NOMO-1 treated with DMSO at 0.1 percent for 48 hours (cell line): ENCODE measurements at regions not wholly inside any gene's neighbourhood (a gene's known extent, or its start where the extent isn't known, plus 50 kb on each side); places are given as distances from the start of the nearest gene placed in this dataset.
A peak's percentile ranks its signal among the peaks of the same experiment; 100 is the strongest.

Source experiments
- DNase-seq: peaks from one replicate; lab custom pipeline; 2025; ENCODE audit not compliant: unreplicated experiment; lab: John Stamatoyannopoulos, UW

GRCh38 chr18:23077493-23078256 is 57.6 kb upstream of the CABLES1 start:
- DNase-seq: peak; percentile 43

GRCh38 chr18:23085066-23085465 is 50.2 kb upstream of the CABLES1 start:
- no peak for DNase-seq
